GM12874 (cell line): ENCODE measurements at regions not wholly inside any gene's neighbourhood (a gene's known extent, or its start where the extent isn't known, plus 50 kb on each side); places are given as distances from the start of the nearest gene placed in this dataset.

Source experiments
- CTCF ChIP-seq: IDR thresholded peaks from 2 replicates; pipeline ENCODE4 v1.5.1; 2011; ENCODE audit warnings: low read depth, mild to moderate bottlenecking, control low read depth, low read length, moderate library complexity; ENCODE audit not compliant: insufficient read depth

- peak; percentile 41 for TF ChIP-seq CTCF
Measured at GRCh38 chr2:217166241-217166850, 306.5 kb upstream of the TNP1 start.

DNA sequence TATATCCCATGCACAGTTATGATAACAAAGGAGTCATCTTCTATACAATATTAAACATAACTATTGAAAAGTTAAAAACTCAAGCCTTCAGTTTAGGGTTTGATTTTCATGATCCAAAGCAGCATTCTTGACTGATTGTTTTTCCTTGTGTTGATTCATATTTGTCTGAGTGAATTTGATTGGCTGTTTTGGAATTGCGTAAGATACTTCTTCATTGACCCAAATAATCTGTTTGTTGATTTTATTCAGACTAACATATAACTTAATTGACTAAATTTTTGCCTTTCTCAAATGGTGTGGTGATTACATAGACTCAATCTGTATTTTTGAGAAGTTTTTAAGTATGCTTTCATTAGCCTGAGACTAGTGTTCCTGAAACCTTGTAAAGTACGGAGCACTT lies 305.7 kb upstream of the TNP1 start:
- TF ChIP-seq CTCF = no peak

DNA sequence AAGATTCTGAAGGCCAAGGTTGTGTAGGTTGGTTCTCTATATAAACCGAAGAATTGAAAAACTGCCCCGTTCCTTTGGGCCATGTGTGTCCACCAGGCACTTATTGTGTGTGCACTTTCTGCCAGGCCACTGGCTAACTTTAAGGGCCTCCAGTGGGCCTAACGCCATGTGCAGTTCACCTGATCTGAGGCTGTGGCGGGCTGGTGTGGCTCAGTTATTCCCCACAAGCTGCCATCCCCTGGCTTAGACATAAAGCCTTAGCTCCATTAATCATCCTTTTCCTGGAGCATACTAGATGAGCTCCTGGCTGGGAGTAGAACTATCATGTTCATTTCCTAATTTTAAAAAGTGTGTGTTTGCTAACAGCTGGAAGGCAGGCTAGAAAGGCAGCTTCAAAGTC lies 304.1 kb upstream of the TNP1 start:
- no peak for TF ChIP-seq CTCF

DNA sequence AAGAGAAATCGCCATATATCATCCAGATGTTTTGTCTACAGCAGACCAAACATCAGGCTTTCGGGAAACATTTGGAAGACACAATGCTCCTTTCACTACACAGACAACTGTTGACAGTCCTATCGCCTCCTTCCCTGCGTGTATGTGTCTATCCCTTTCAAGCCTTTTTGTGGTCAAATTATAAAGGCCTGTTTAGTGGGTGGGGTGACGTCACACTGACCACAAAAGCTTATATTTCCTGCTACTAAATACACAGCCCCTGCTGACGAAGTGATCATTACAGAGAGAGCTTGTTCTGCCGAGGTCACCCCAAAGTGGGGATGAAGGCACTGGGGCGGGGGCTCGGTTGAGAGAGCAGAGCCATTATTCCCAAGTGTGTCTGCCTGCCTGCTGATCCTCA lies 302.7 kb upstream of the TNP1 start:
- TF ChIP-seq CTCF = no peak

- no peak for TF ChIP-seq CTCF
Measured at GRCh38 chr2:217160978-217161973, 301.4 kb upstream of the TNP1 start.

- no peak for TF ChIP-seq CTCF
Measured at GRCh38 chr2:217160103-217160743, 300.4 kb upstream of the TNP1 start.

- TF ChIP-seq CTCF = no peak
Measured at GRCh38 chr2:217158928-217159327, 299.1 kb upstream of the TNP1 start.
